GM18909 (cell line): ENCODE measurements at regions not wholly inside any gene's neighbourhood (a gene's known extent, or its start where the extent isn't known, plus 50 kb on each side); places are given as distances from the start of the nearest gene placed in this dataset.

Experiments used
- ATAC-seq: cut with Tn5 transposase; IDR thresholded peaks from one replicate; pipeline ENCODE4 v1.9.1; 2021; ENCODE audit warnings: mild to moderate bottlenecking; ENCODE audit not compliant: unreplicated experiment, poor library complexity

DNA sequence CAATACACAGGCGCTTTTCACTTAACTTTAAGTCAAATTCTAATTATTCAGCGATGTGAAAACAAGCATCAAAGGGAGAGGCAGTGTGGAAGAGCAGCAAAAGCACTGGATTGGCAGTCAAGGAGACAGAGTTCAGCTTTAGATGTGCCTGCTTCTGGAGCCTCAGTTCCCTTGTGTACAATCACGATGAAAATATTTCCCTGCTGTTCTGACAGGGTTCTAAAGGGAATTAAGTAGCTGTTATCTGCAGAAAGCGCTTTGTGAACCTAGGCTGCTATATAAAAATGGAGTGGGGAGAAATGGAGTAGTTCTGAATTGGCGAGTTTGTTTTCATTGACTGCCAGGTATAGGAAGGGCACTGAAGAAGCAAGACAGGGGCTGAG, 237.8 kb upstream of the SP8 start:
- no peak for ATAC-seq

DNA sequence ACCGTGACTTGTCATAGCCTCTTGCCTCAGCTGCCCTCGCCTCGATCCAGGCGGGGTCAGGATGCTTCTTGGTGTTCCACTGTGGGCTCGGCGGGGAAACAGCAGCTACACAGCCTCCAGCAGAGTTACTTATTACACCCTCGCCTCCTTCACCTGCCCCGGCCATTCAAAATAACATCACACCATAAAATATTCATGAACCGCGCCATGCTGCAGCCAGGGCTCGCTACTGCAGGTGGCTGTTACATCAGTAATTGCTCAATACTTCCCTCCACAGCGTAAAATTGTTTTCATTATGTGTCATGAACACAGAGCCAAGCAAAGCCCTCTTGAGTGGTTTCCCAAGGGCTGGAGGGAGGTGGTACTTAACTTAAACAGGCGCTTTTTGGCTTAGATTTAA, 241.5 kb upstream of the SP8 start:
- ATAC-seq: no peak

DNA sequence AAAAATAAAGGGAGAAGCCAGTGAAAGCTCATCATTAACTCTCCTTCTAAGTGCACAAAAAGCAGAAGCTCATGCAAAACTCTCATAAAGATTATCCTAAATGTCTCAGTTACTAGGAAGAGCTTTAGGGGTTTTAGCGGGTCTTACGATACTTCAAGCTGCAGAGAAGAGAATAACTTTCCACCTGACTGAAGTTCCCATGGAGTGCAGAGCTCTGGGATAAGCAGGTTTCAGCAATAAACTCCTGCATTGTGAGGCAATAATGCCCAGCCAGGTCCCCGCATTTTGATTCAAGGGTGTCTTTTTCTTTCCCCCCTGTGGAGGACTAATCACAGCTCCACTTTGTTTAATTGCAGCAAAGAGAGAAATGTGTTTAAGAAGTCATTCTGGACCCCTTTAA, 241.9 kb upstream of the SP8 start:
- ATAC-seq: no peak

DNA sequence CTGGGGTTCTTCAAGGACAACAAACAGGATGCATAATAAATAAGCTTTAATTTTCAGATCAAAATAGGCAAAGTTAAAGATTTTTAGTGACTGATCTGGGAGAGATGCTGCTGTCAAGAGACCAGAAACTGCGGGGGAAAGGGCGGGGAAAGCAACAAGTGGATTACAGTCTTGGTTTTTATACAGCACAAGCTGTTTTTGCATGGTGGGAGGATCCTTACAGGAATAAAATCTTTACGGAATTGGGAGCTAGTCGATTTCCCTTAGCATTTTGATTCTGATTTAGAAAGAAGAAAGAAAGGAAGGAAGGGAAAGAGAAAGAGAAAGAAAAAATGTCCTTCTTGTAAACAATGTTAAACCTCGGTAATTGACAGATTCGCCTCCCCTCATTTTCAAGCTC, 242.3 kb upstream of the SP8 start:
- no peak for ATAC-seq

DNA sequence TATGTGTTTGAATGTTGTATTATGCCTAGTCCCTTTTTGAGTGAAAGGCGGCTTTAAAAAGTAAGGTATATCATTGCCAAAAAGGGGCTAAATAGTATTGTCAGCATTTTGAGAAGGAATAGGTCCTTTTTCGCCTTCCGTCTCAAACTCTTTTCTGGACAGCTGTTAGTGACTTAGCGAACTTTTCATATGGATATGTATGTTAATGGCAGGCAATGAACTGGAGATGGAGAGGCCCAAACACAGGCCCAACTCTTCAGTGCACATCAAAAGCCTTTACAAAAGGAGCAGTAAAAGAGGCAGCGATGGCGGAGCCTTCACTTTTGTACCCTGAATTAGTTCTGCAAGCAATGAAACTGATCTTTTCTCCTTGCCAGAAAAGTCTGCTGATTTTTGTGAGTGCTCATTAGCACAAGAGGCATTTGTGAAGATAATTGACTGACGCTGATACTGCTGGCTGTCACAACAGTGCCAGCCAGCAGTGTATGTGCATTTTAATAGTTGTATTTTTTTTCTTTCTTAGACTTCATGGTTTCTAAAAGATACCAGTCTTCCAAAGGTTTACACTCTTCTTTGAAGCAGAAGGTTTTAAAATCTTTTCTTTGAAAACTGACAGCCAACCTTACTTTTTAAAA, 243.7 kb upstream of the SP8 start:
- no peak for ATAC-seq

DNA sequence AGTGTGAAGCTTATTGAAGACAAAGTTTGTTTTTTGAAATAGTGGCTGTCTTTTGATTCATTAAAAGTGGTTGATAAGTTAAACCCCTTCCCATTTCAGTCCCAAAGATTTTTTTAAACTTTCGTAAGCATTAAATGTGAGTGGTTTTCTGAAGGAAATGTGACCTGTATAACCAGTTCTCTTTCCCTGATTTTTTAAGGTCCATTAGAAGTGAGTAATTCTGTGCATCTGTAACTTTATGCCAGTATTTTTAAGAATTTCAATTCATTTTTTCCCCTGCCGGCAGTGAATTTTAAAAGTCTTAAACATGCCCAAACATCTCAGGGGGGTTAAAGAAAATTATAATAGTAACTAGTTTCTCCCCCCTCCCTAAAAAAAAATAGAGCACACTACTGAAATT, 254.6 kb upstream of the SP8 start:
- ATAC-seq: no peak

DNA sequence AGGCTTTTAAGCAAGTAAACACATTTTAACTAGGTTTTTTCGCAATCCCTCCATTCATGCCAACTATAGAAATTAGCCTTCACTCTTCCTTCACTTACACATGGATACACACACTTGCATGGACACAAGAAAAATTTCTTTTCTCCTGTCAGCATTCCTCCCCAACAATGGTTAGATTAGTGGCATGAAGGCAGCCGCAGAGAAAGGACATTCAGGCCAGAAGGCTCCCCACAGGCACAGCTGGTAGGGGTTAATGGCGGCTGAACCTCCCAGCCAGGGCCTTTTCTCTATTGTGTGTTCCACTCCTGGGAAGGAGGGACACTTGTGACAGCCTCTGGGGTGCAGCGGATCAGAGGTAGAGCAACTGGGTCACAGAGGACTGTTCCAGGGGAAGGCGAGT, 255.0 kb upstream of the SP8 start:
- no peak for ATAC-seq

DNA sequence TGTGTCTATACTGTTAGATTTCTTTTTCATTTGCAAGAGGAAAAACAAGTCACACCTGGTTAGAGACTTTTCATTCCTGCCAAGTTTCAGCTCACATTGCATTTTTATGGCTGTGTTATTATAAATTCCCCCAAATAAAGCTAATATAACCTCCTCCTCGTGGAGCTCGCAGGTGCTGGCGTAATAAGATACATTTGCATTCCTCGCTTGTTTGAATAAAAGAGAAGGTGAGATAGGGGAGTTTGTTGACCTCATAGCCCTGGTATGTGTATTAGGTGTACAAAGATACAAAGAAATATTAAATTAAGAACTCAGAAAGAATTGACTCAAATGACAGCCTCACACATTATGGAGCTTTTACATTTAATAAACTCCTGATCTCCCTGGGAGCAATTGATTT, 257.7 kb upstream of the SP8 start:
- no peak for ATAC-seq

DNA sequence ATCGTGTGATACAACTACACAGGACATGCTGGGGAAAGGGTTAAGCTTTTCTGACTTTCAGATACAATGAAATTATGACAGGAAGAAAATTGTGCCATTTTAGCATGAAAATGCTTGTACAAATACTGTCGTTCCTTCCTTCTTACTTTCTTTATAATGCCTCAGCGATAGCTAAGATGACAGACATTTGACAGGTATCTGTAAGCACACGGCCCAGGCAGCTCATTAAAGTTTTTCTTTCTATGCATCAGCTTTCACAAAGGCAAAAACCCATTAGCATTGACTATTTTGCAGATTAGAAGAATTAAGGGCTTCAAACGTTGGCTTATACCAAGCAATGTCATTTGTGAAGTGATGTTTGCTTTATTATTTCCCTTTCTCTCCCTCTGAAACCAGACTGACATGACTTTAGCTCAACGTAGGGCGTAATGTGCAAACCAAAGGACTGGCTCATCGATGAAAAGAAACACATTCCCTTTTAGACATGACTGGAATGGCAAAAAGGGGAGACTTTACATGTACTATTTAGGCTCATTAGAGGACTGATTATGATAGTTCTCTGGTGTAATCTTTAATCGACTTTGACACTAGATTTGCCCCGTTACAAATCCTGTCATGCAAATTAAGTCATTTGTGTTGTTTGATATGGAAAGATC, 258.4 kb upstream of the SP8 start:
- no peak for ATAC-seq

DNA sequence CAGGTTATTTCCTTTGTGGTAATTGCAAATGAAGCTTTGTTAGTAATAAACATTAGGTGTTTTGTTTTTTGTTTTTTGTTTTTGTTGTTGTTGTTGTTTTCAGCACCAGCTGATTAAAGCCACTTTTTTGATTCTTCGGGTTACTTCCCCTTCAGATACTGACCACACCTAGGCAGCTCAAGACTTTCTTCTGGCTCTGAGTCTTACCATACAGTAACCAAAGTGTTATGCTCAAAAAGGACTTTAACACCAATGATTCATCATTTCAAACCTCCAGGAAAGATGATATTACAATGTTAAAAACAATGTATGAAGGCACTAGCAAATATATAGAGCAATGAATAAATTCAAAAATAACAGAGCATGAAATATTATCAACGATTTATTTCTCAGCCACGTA, 265.2 kb upstream of the SP8 start:
- no peak for ATAC-seq

DNA sequence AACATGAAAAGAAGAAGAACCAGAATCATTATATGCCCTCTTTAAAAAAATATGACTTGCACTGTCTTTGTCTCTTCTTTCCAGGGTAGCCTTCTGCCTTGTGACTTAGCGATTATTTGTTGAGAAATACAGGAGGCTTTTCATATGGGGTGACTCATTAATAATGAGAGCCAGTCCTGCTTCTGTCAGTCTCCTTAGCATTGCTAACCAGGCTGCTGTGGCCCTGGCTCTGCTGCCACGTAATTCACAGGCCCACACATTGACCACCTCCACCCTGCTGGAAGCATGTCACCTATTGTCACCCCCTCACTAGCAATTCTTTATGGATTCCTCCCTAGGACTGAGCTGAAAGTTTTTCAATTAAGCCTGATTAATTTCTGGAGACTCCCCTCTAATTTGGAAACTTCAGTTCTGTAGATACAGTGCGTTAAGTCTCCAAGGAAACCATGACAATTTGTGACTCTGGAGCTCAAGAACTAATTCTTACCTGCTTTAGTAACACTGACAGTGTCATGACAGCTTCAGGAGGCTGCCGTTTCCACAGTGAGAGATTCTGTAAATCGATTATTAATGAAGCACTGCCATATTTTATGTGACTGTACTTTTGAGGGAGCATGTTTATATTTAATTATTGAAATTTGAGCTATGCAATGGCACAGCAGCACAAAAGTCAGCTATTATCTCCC, 267.9 kb upstream of the SP8 start:
- ATAC-seq: no peak

DNA sequence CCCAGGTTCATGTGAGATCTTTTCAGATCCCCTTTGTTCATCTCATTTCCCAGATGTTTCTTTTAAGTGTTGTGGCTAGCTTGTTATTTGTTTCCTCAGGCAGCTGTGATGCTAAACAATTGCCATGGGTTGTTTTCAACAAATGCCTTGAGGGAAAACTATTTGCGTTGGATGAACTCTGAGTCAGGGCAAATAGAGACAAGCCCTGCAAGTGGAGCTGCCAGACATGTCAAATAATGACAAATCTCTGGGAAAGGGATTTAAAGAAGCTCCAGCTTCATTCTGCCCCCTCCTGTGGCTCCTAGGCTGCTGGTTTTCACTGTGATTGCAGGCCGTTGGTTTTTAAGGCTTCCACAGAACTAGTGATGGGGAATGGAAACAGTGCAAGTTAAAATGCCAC, 272.4 kb upstream of the SP8 start:
- no peak for ATAC-seq

DNA sequence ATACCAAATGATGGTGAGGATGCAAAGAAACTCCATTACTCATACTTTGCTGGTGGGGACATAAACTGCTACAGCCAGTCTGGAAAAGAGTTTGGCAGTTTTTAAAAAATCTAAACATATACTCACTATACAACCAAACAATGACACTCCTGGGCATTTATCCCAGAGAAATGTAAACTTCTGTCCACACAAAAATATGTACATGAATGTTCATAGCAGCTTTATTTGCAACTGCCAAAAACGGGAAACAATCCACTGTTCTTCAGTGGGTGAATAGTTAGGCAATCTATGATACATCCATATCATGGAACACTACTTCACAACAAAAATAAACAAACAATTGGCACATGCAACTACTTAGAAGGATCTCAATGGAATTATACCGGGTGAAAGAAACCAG, 276.4 kb upstream of the SP8 start:
- ATAC-seq: no peak

DNA sequence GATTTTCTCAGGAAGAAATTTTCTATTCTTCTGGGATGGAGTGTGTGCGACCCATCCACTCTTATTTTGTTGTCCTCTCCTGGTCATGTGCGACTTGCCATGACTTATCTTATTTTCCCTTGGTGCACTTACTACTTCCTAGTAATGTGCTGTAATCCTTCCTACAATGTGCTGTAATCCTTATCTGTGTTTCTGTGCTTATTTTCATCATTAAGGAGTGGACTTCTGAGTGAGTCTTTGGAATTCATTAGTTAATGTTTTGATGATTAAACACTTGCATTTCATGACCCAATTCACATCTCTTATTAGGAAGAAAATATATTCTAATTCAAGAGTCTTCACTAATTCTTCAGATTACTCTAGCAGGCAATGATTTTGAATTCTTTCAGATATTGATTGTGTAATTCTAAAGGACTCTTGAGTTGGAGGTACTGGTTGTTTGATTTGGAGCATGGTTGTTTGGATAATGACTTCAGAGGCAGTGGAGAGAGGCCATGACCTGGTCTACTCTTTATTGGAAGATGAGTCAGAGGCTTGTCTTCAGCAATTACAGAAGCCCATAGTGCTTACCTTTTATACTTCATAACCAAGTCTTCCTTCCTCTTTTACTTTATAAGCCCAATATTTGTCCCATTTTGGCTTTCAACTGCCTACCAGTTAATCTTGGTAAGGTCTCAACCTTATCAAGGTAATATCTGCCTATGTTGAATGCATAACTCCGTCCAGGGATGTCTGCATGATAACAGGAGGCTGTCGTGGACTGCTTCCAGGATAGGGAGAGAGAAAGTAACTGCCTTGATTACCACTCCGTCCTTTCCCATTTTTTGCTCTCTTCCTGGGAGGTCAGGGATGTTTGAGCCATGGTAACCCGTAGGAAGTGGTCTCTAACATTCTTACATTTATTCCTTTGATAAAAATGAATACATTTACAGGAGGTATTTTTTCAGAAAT, 278.3 kb upstream of the SP8 start:
- ATAC-seq: no peak

DNA sequence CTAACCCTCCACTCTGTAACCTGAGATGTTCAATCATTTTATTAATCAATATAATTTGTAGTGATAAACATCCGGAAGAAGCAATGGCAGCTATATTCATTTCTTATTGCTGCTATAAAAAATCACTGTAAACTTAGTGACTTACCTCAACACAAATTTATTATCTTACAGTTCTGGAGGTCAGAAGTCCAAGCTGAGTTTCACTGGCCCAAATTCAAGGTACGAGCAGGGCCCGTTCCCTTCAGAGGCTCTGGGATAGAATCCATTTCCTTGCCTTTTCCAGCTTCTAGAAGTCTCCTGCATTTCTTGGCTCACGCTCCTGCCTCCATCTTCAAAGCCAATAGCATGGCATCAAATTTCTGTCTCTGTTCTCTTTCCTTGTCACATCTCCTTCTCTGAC, 279.5 kb upstream of the SP8 start:
- ATAC-seq: no peak

DNA sequence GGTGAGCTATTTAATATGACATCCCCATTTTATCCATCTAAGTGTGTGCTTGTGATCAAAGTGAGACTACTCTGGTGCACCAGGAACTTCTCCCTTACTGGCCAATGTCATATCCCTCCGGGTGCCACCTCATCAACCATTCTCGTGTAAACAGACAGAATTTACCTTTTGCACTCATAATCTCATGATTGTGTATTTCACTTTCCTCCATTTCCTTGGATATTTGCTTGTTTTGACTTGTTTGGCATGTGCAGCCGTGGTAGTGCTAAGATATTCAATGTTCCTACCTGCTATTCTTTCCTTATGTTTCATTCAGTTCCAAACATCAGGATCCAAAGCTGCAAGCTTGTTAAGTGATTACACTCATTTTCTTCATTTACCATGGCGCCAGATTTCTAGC, 280.5 kb upstream of the SP8 start:
- no peak for ATAC-seq

DNA sequence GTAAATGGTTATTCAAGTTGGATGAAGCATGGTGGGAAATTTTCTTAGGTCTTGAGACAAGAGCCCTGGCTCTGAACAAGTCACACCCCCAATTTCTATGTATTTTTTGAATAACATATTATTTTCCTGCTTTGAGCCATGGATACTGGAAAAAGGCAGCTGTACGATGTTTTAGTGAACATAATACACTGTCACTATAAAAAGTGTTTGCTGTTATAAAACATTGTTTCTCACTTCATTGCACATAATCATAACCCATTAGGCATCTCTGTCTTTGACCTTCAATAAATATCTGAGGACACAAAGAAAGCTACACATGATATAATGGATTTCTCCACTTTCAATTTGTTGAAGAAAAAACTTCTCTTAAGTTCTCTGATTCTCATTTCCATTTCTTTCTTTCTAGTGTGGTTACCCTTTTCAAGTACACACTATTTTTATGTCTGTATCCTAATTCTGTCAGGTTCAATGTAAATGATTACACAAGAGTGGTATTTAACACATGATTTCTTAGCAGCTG, 283.9 kb upstream of the SP8 start:
- no peak for ATAC-seq

DNA sequence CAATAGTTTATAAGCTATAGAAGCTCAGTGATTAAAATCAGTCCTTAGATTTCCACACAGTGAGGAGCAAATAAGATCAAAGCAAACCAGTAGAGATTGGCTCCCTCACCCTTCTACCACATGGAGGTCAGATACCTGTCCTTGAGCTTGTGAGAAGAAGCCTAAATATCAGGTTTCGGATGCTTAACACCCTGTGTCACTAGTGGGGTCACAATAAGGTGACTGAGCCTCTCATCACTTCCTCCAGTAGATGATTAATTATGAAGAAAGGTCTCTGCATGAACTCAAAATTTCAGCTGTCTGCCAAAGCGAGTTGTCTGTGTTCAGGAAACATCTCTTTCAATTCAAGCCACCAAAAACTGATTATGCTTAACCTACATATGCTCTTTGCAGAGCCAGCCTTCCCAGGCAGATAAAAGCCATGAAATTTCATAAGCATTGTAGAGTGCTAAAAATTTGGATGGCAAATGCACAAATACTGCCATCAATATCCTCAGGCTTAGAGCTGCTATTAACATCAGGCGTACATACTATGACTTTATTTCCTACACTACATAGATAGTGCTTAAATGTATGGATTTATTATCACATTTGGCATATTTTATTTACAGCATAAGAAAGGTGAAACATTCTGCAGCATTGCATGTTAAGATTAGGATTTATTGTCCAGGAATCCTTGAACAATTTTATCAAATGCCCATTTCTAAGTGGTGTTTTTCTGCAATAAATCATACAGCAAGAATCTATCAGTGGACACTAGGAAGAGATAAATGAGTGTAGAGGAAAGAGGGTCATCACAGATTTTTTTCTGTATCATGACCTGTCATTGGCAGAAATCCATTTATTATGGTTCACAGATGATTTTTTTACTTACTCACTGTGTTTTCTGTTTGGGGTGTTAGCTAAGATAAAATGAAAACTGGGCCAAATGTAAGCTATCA, 285.1 kb upstream of the SP8 start:
- peak; percentile 87 for ATAC-seq

DNA sequence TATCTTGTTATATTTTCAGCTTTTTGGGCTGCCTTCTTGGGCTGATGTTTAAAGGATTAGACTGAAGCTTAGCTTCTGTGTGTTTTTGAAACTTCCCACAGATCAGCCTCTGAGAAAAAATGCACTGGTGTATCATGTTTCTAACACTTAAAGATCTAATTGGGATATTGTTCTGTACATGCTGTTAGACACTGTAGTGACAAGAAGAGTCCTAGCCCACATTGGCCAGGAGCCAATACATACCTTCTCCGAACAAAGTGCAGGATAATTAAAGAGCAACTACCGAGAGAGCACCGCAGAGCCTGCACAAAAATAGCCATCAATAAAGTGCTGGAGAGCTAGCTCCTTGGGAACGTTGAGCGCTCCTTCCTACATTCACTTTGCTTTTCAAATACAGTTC, 289.4 kb upstream of the SP8 start:
- no peak for ATAC-seq

DNA sequence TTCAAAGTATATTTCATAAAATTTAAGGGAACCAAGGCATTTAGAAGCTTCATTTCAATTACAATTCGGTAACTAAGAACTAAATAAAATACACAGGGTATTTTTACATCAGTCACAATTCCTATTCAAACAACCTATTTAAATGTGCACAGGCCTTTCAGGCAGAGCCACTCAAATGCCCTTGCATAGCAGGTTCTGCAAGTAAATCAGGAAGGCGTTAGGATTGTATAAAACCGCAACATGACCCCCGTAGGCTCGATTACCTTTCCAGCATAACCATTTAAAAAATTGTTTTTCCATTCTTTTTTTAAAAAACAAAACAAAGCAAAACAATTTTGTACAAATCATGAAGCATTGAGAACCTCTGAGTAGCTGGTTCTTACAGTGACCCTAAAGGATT, 289.9 kb upstream of the SP8 start:
- no peak for ATAC-seq
